NT2/D1 (cell line): ENCODE measurements at regions not wholly inside any gene's neighbourhood (a gene's known extent, or its start where the extent isn't known, plus 50 kb on each side); places are given as distances from the start of the nearest gene placed in this dataset.

Experiments
- SUZ12 ChIP-seq: IDR thresholded peaks from 2 replicates; pipeline ENCODE4 v1.6.1; 2011; ENCODE audit not compliant: insufficient read length, insufficient read depth; ENCODE audit errors: extremely low read depth
- YY1 ChIP-seq: IDR thresholded peaks from 2 replicates; pipeline ENCODE4 v1.6.1; 2011; ENCODE audit not compliant: insufficient read length, insufficient read depth
- ZNF274 ChIP-seq: IDR thresholded peaks from 2 replicates; pipeline ENCODE4 v1.6.1; 2011; ENCODE audit warnings: mild to moderate bottlenecking, low read depth, low read length

GRCh38 chr5:158590746-158591300 is 508.9 kb downstream of the EBF1 start:
- TF ChIP-seq YY1, result no peak
- no peak for TF ChIP-seq SUZ12
- no peak for TF ChIP-seq ZNF274
